ENCODE measurements at regions not wholly inside any gene's neighbourhood (a gene's known extent, or its start where the extent isn't known, plus 50 kb on each side); places are given as distances from the start of the nearest gene placed in this dataset.

- Histone ChIP-seq H4K20me1 (ENCODE audit: control insufficient read depth, extremely low read depth, insufficient read depth, low read length) (no peaks in the 10 kb centered on the region), H3K79me2 (ENCODE audit: control insufficient read depth, insufficient read depth, low read length) (no peaks in the 10 kb centered on the region), H3K4me3 (replicated peaks in 1 of 4; ENCODE audit: control extremely low read depth in 1 of 4, insufficient read depth in 1 of 4, low read depth in 3 of 4, low read length in 4 of 4) (no peak overlapping the region), H3K27ac (ENCODE audit: insufficient read depth, low read length) (no peak overlapping the region), H3K4me1 (ENCODE audit: control insufficient read depth, extremely low read depth, insufficient read depth, low read length) (no peaks in the 10 kb centered on the region), H3K9ac (ENCODE audit: insufficient read depth, low read length) (no peak overlapping the region), H2AFZ (ENCODE audit: low read length) (no peak overlapping the region), H3K36me3 (ENCODE audit: control insufficient read depth, insufficient read depth, low read length) (no peaks in the 10 kb centered on the region), H3K9me3 (ENCODE audit: control insufficient read depth, insufficient read depth, low read depth, low read length) (no peaks in the 10 kb centered on the region), H3K27me3 (ENCODE audit: control insufficient read depth, insufficient read depth, low read length) (no peaks in the 10 kb centered on the region), H3K4me2 (ENCODE audit: extremely low read depth, insufficient read depth, low read length) (no peak overlapping the region)
- no peak for DNase-seq (ENCODE audit: low read depth in 2 of 2)
- no peak for TF ChIP-seq EZH2 (IDR thresholded peaks at IDR 0.05; ENCODE audit: low read length, missing control alignments)
- TF ChIP-seq CTCF (conservative IDR thresholded peaks at IDR 0.05 in 1 of 2, IDR thresholded peaks at IDR 0.05 in 1 of 2; ENCODE audit: low read depth in 1 of 2, low read length in 2 of 2): no peak
Observed at GRCh38 chr3:40681658-40682055, 156.9 kb downstream of the ZNF621 start.

- no peak overlapping the region for H3K4me3 ChIP-seq (replicated peaks in 1 of 4; ENCODE audit: control extremely low read depth in 1 of 4, insufficient read depth in 1 of 4, low read depth in 3 of 4, low read length in 4 of 4)
- H2AFZ ChIP-seq (ENCODE audit: low read length): no peak overlapping the region
- no peak overlapping the region for H3K27ac ChIP-seq (ENCODE audit: insufficient read depth, low read length)
- no peaks in the 10 kb centered on the region for H3K79me2 ChIP-seq (ENCODE audit: control insufficient read depth, insufficient read depth, low read length)
- H3K4me2 ChIP-seq (ENCODE audit: extremely low read depth, insufficient read depth, low read length): no peak overlapping the region
- no peaks in the 10 kb centered on the region for H3K36me3 ChIP-seq (ENCODE audit: control insufficient read depth, insufficient read depth, low read length)
- H4K20me1 ChIP-seq (ENCODE audit: control insufficient read depth, extremely low read depth, insufficient read depth, low read length): no peaks in the 10 kb centered on the region
- no peaks in the 10 kb centered on the region for H3K9me3 ChIP-seq (ENCODE audit: control insufficient read depth, insufficient read depth, low read depth, low read length)
- no peaks in the 10 kb centered on the region for H3K4me1 ChIP-seq (ENCODE audit: control insufficient read depth, extremely low read depth, insufficient read depth, low read length)
- no peaks in the 10 kb centered on the region for H3K27me3 ChIP-seq (ENCODE audit: control insufficient read depth, insufficient read depth, low read length)
- DNase-seq (ENCODE audit: low read depth in 2 of 2): no peak
- H3K9ac ChIP-seq (ENCODE audit: insufficient read depth, low read length): no peak overlapping the region
- TF ChIP-seq CTCF (conservative IDR thresholded peaks at IDR 0.05 in 1 of 2, IDR thresholded peaks at IDR 0.05 in 1 of 2; ENCODE audit: low read depth in 1 of 2, low read length in 2 of 2) (no peak), EZH2 (IDR thresholded peaks at IDR 0.05; ENCODE audit: low read length, missing control alignments) (no peak)
Observed at GRCh38 chr3:40689837-40690236, 165.1 kb downstream of the ZNF621 start.

- DNase-seq (ENCODE audit: low read depth in 2 of 2): no peak
- no peak overlapping the region for H2AFZ ChIP-seq (ENCODE audit: low read length)
Observed at GRCh38 chr3:40690749-40691451, 166.1 kb downstream of the ZNF621 start.

More at GRCh38 chr3:40690749-40691451, 166.1 kb downstream of the ZNF621 start:
- Histone ChIP-seq H3K4me3 (replicated peaks in 1 of 4; ENCODE audit: control extremely low read depth in 1 of 4, insufficient read depth in 1 of 4, low read depth in 3 of 4, low read length in 4 of 4) (no peak overlapping the region), H3K4me2 (ENCODE audit: extremely low read depth, insufficient read depth, low read length) (no peak overlapping the region), H4K20me1 (ENCODE audit: control insufficient read depth, extremely low read depth, insufficient read depth, low read length) (no peaks in the 10 kb centered on the region), H3K9me3 (ENCODE audit: control insufficient read depth, insufficient read depth, low read depth, low read length) (no peaks in the 10 kb centered on the region), H3K27ac (ENCODE audit: insufficient read depth, low read length) (no peak overlapping the region), H3K27me3 (ENCODE audit: control insufficient read depth, insufficient read depth, low read length) (no peaks in the 10 kb centered on the region), H3K9ac (ENCODE audit: insufficient read depth, low read length) (no peak overlapping the region), H3K4me1 (ENCODE audit: control insufficient read depth, extremely low read depth, insufficient read depth, low read length) (no peaks in the 10 kb centered on the region), H3K79me2 (ENCODE audit: control insufficient read depth, insufficient read depth, low read length) (no peaks in the 10 kb centered on the region), H3K36me3 (ENCODE audit: control insufficient read depth, insufficient read depth, low read length) (no peaks in the 10 kb centered on the region)
- no peak for TF ChIP-seq CTCF (conservative IDR thresholded peaks at IDR 0.05 in 1 of 2, IDR thresholded peaks at IDR 0.05 in 1 of 2; ENCODE audit: low read depth in 1 of 2, low read length in 2 of 2)
- no peak for TF ChIP-seq EZH2 (IDR thresholded peaks at IDR 0.05; ENCODE audit: low read length, missing control alignments)

All from fibroblast of lung (primary cell).